Spleen (tissue), 11 donors: ENCODE measurements at regions not wholly inside any gene's neighbourhood (a gene's known extent, or its start where the extent isn't known, plus 50 kb on each side); places are given as distances from the start of the nearest gene placed in this dataset.

Experiments used
- DNase-seq: peaks from one replicate; pipeline ENCODE4 v3.0.0-alpha.2; 2020
- H3K27ac ChIP-seq, 8 donors: fragments of 200-600 bp; sonication (generic) in 7 of 8; 1 replicate in 4 of 8; 2 replicates in 4 of 8; pipeline versions ENCODE4 v1.5.0 to v1.8.0; 2016 to 2021; ENCODE audit warnings: inconsistent platforms in 4 of 8, mild to moderate bottlenecking in 4 of 8, moderate library complexity in 1 of 8
- H3K27me3 ChIP-seq, 7 donors: fragments of 200-600 bp; sonication (generic) in 6 of 7; replicated peaks in 1 of 7; 1 replicate in 4 of 7; 2 replicates in 3 of 7; pipeline versions ENCODE4 v1.5.0 to v1.8.0; 2016 to 2021; ENCODE audit warnings: inconsistent platforms in 3 of 7, mild to moderate bottlenecking in 1 of 7
- H3K36me3 ChIP-seq, 6 donors: fragments of 200-600 bp; sonication (generic) in 5 of 6; 1 replicate in 4 of 6; 2 replicates in 2 of 6; pipeline versions ENCODE4 v1.5.0 to v1.8.0; 2016 to 2021; ENCODE audit warnings: inconsistent platforms in 2 of 6
- H3K4me1 ChIP-seq, 6 donors: fragments of 200-600 bp; sonication (generic) in 5 of 6; 1 replicate in 3 of 6; 2 replicates in 3 of 6; pipeline versions ENCODE4 v1.5.0 to v1.8.0; 2016 to 2021; ENCODE audit warnings: inconsistent platforms in 3 of 6
- H3K4me3 ChIP-seq, 8 donors: fragments of 200-600 bp; sonication (generic) in 7 of 8; 1 replicate in 4 of 8; 2 replicates in 4 of 8; pipeline versions ENCODE4 v1.5.0 to v1.8.0; 2016 to 2021; ENCODE audit warnings: inconsistent platforms in 4 of 8, mild to moderate bottlenecking in 4 of 8, moderate library complexity in 2 of 8
- H3K9me3 ChIP-seq, 8 donors: fragments of 200-600 bp; sonication (generic) in 7 of 8; 1 replicate in 4 of 8; 2 replicates in 4 of 8; pipeline versions ENCODE4 v1.5.0 to v1.8.0; 2016 to 2021; ENCODE audit warnings: inconsistent platforms in 4 of 8
- CTCF ChIP-seq, 11 experiments: fragments of 200-600 bp in 7 of 11; fragments of 450-650 bp in 4 of 11; sonication (generic) in 4 of 11; IDR thresholded peaks in 8 of 11; conservative IDR thresholded peaks in 3 of 11; 1 replicate in 7 of 11; 2 replicates in 4 of 11; pipeline versions ENCODE4 v1.4.0 to v1.8.0; 2016 to 2021; ENCODE audit warnings: antibody characterized with exemption in 11 of 11, inconsistent platforms in 4 of 11, mild to moderate bottlenecking in 1 of 11
- POLR2A ChIP-seq, 3 donors: fragments of 450-650 bp; IDR thresholded peaks; one replicate each; pipeline ENCODE4 v1.5.1; 2017; ENCODE audit warnings: antibody characterized with exemption in 3 of 3, mild to moderate bottlenecking in 1 of 3
- POLR2AphosphoS5 ChIP-seq, 3 donors: sonication (generic); formaldehyde crosslinking; IDR thresholded peaks; one replicate each; pipeline ENCODE4 v1.5.1; 2017; ENCODE audit warnings: antibody characterized with exemption in 3 of 3
- WGBS, 5 donors: extraction: QIAGEN DNeasy Blood & Tissue Kit in 3 of 5; methylation state at CpG; one replicate each; pipeline versions ENCODE4 v1.1.5 to v1.1.7; 2013 to 2018; 5-methylcytosine and 5-hydroxymethylcytosine counted together
- intact Hi-C: fragments of 100-400 bp; cut with DNase I; formaldehyde crosslinking; loops from one replicate; pipeline ENCODE4 v1.15.0; 2023; ENCODE audit warnings: low total_unique reads
- donor health status: healthy with polysubstance abuse.
- donor health status: DM: no; HTN: no; CAD: no; lungs with moderate emphysema.
- donor health status: DM: no; HTN: no; CAD: no.
- donor health status: Bipolar disorder and iron deficiency.
- donor health status: healthy.
- donor health status: DM: no; HTN: no; CAD: no.
- donor health status: DM: yes; HTN: yes; CAD: no.

DNA sequence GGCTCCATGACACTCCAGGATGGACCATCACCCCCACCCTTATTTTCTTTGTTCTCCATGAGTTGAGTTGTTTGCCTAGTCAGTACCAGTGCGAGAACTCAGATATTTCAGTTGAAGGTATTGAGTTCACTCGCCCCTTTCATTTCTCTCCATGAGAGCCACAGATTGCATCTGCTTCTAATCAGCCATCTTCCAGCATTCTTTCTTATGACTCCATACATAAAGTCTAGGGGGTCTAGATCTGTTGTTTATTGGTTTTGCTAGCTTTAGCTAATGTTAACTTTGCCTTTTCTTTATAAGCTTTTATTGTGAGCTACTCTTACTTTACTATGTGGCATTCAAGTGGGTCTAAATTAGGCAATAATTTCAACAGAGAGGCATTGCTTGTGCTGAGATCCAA is 71.6 kb upstream of the PDC start:
- DNase-seq = no peak
- intact Hi-C loops = no loop called here
- Histone ChIP-seq H3K27me3 (no peaks in the 10 kb centered on the region), H3K27ac (no peak overlapping the region), H3K4me3 (no peak overlapping the region), H3K4me1 (no peaks in the 10 kb centered on the region), H3K36me3 (no peaks in the 10 kb centered on the region), H3K9me3 (no peaks in the 10 kb centered on the region)
- 82 to 100% (median 92%) methylated on average over 2 of the region's 2 CpGs for WGBS, 5 donors
- TF ChIP-seq CTCF (IDR thresholded peaks at IDR 0.05 in 8 of 11, conservative IDR thresholded peaks at IDR 0.05 in 3 of 11) = no peak
- no peak for TF ChIP-seq POLR2A (IDR thresholded peaks at IDR 0.05)

GRCh38 chr1:186531561-186532165 is 70.7 kb upstream of the PDC start:
- no peak for DNase-seq
- intact Hi-C loops = no loop called here

GRCh38 chr1:186530109-186530508 is 69.2 kb upstream of the PDC start:
- TF ChIP-seq POLR2AphosphoS5 (IDR thresholded peaks at IDR 0.05) (no peak), CTCF (IDR thresholded peaks at IDR 0.05 in 8 of 11, conservative IDR thresholded peaks at IDR 0.05 in 3 of 11) (no peak), POLR2A (IDR thresholded peaks at IDR 0.05) (no peak)
- intact Hi-C loops = no loop called here
- Histone ChIP-seq H3K4me3 (no peak overlapping the region), H3K9me3 (peaks cover 0 to 11% (median 6%) of the 10 kb centered on the region in 8 donors), H3K4me1 (no peaks in the 10 kb centered on the region), H3K36me3 (no peaks in the 10 kb centered on the region), H3K27me3 (no peaks in the 10 kb centered on the region), H3K27ac (no peak overlapping the region)
- 73 to 92% (median 80%) methylated on average over 2 of the region's 2 CpGs for whole genome bisulfite sequencing, 5 donors
- DNase-seq = no peak

More at GRCh38 chr1:186531561-186532165, 70.7 kb upstream of the PDC start:
- no peaks in the 10 kb centered on the region for H3K9me3 ChIP-seq
- TF ChIP-seq POLR2A (IDR thresholded peaks at IDR 0.05) = no peak
- 67 to 87% (median 70%) methylated on average over 1 of the region's 1 CpG for WGBS, 5 donors
- no peaks in the 10 kb centered on the region for H3K36me3 ChIP-seq
- H3K27me3 ChIP-seq = no peaks in the 10 kb centered on the region
- H3K27ac ChIP-seq = no peak overlapping the region
- no peaks in the 10 kb centered on the region for H3K4me1 ChIP-seq
- no peak overlapping the region for H3K4me3 ChIP-seq

DNA sequence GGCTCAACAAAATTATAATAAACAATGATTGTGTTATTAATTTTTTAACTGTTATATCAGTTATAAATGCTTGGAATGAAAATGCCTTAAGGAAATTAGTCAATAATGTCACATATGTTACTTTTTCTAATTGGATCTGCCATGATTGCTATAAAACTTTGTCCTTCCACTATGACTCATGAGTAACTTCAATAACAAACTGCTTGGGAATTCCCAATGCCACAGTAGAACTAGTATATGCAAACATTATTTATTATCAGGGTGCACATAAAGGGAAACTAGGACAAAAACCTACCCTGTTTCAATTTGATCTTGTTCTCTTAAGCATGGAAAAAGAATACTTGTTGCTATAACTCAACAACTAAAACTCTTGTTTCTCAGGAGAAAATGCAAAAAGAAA is 59.1 kb upstream of the PDC start:
- Histone ChIP-seq H3K4me3 (no peak overlapping the region), H3K36me3 (no peaks in the 10 kb centered on the region), H3K9me3 (peaks cover 2 to 32% (median 22%) of the 10 kb centered on the region in 8 donors), H3K4me1 (no peaks in the 10 kb centered on the region), H3K27me3 (no peaks in the 10 kb centered on the region), H3K27ac (no peak overlapping the region)
- intact Hi-C loops = no loop called here
- TF ChIP-seq POLR2AphosphoS5 (IDR thresholded peaks at IDR 0.05) (no peak), CTCF (IDR thresholded peaks at IDR 0.05 in 8 of 11, conservative IDR thresholded peaks at IDR 0.05 in 3 of 11) (no peak), POLR2A (IDR thresholded peaks at IDR 0.05) (no peak)
- DNase-seq = no peak
